Parathyroid adenoma (tissue), 2 donors: ENCODE measurements at regions not wholly inside any gene's neighbourhood (a gene's known extent, or its start where the extent isn't known, plus 50 kb on each side); places are given as distances from the start of the nearest gene placed in this dataset.

Experiments
- H2AFZ ChIP-seq: fragments of 300-600 bp; sonication (generic); one replicate; pipeline ENCODE4 v1.7.0; 2017; ENCODE audit warnings: antibody characterized with exemption, mild to moderate bottlenecking
- H3K27ac ChIP-seq: fragments of 300-600 bp; sonication (generic); one replicate; pipeline ENCODE4 v1.7.0; 2017
- H3K27me3 ChIP-seq: fragments of 300-600 bp; sonication (generic); one replicate; pipeline ENCODE4 v1.7.0; 2017; ENCODE audit warnings: low read length; ENCODE audit not compliant: control insufficient read depth, insufficient read depth
- H3K36me3 ChIP-seq: fragments of 300-600 bp; sonication (generic); one replicate; pipeline ENCODE4 v1.7.0; 2017; ENCODE audit warnings: low read length; ENCODE audit not compliant: control insufficient read depth, insufficient read depth
- H3K4me1 ChIP-seq: fragments of 300-600 bp; sonication (generic); one replicate; pipeline ENCODE4 v1.7.0; 2017; ENCODE audit warnings: control low read depth
- H3K4me2 ChIP-seq: fragments of 300-600 bp; sonication (generic); one replicate; pipeline ENCODE4 v1.7.0; 2017; ENCODE audit warnings: low read length
- H3K4me3 ChIP-seq: fragments of 300-600 bp; sonication (generic); one replicate; pipeline ENCODE4 v1.7.0; 2017; ENCODE audit warnings: low read depth, low read length
- H3K79me2 ChIP-seq: fragments of 300-600 bp; sonication (generic); one replicate; pipeline ENCODE4 v1.7.0; 2017; ENCODE audit warnings: control low read depth
- H3K9ac ChIP-seq: fragments of 300-600 bp; sonication (generic); one replicate; pipeline ENCODE4 v1.7.0; 2017; ENCODE audit warnings: mild to moderate bottlenecking
- H3K9me3 ChIP-seq: fragments of 300-600 bp; sonication (generic); one replicate; pipeline ENCODE4 v1.7.0; 2017; ENCODE audit warnings: low read length; ENCODE audit not compliant: control insufficient read depth
- CTCF ChIP-seq: fragments of 300-600 bp; sonication (generic); IDR thresholded peaks from one replicate; pipeline ENCODE4 v1.7.0; 2017; ENCODE audit warnings: antibody characterized with exemption, mild to moderate bottlenecking
- donor health status: primary hyperparathyroidism.

- no peaks in the 10 kb centered on the region for H3K79me2 ChIP-seq
- H3K4me1 ChIP-seq: no peaks in the 10 kb centered on the region
- no peaks in the 10 kb centered on the region for H3K36me3 ChIP-seq
- no peaks in the 10 kb centered on the region for H3K9me3 ChIP-seq
- no peak overlapping the region for H3K27ac ChIP-seq
- no peak overlapping the region for H3K4me3 ChIP-seq
- H3K4me2 ChIP-seq: no peak overlapping the region
- H3K9ac ChIP-seq: no peak overlapping the region
- peak; percentile 13 for TF ChIP-seq CTCF
- no peak overlapping the region for H2AFZ ChIP-seq
- no peaks in the 10 kb centered on the region for H3K27me3 ChIP-seq
These were observed 589.2 kb upstream of the NR3C2 start for GRCh38 chr4:149031399-149031798.

GRCh38 chr4:149029056-149029651 is 586.9 kb upstream of the NR3C2 start:
- no peak for TF ChIP-seq CTCF
- H3K4me2 ChIP-seq: no peak overlapping the region
- no peak overlapping the region for H3K27ac ChIP-seq
- no peak overlapping the region for H3K9ac ChIP-seq
- H3K4me1 ChIP-seq: no peaks in the 10 kb centered on the region
- H3K27me3 ChIP-seq: no peaks in the 10 kb centered on the region
- no peaks in the 10 kb centered on the region for H3K79me2 ChIP-seq
- no peak overlapping the region for H3K4me3 ChIP-seq
- peak overlapping the region; percentile 22 for H2AFZ ChIP-seq
- H3K9me3 ChIP-seq: no peaks in the 10 kb centered on the region
- no peaks in the 10 kb centered on the region for H3K36me3 ChIP-seq

GRCh38 chr4:149026696-149027095 is 584.5 kb upstream of the NR3C2 start:
- no peaks in the 10 kb centered on the region for H3K27me3 ChIP-seq
- no peaks in the 10 kb centered on the region for H3K4me1 ChIP-seq
- no peak overlapping the region for H3K4me3 ChIP-seq
- no peaks in the 10 kb centered on the region for H3K36me3 ChIP-seq
- H3K79me2 ChIP-seq: no peaks in the 10 kb centered on the region
- no peak overlapping the region for H3K9ac ChIP-seq
- no peak for TF ChIP-seq CTCF
- H3K9me3 ChIP-seq: no peaks in the 10 kb centered on the region
- no peak overlapping the region for H3K27ac ChIP-seq
- no peak overlapping the region for H3K4me2 ChIP-seq
- H2AFZ ChIP-seq: no peak overlapping the region

- H3K36me3 ChIP-seq: no peaks in the 10 kb centered on the region
- no peak overlapping the region for H3K27ac ChIP-seq
- H3K9me3 ChIP-seq: peaks cover under 1% of the 10 kb centered on the region
- no peak overlapping the region for H2AFZ ChIP-seq
- no peak overlapping the region for H3K9ac ChIP-seq
- no peak for TF ChIP-seq CTCF
- no peak overlapping the region for H3K4me3 ChIP-seq
- no peaks in the 10 kb centered on the region for H3K4me1 ChIP-seq
- H3K27me3 ChIP-seq: no peaks in the 10 kb centered on the region
- no peak overlapping the region for H3K4me2 ChIP-seq
- no peaks in the 10 kb centered on the region for H3K79me2 ChIP-seq
These were observed 575.0 kb upstream of the NR3C2 start for GRCh38 chr4:149017002-149017734.

GRCh38 chr4:149009223-149009622 is 567.0 kb upstream of the NR3C2 start:
- Histone ChIP-seq H3K79me2 (no peaks in the 10 kb centered on the region), H3K4me3 (no peak overlapping the region), H3K9ac (no peak overlapping the region), H3K27ac (no peak overlapping the region), H3K4me1 (no peaks in the 10 kb centered on the region), H2AFZ (no peak overlapping the region), H3K36me3 (no peaks in the 10 kb centered on the region), H3K9me3 (peaks cover 4% of the 10 kb centered on the region), H3K27me3 (no peaks in the 10 kb centered on the region), H3K4me2 (no peak overlapping the region)
- no peak for TF ChIP-seq CTCF
